HG03342 (cell line): ENCODE measurements at regions not wholly inside any gene's neighbourhood (a gene's known extent, or its start where the extent isn't known, plus 50 kb on each side); places are given as distances from the start of the nearest gene placed in this dataset.
"Not testable (repeated sequence)": the region's sequence is repeated elsewhere in the genome, so short reads cannot be mapped to it uniquely, and the experiment has no call there.

Experiments used
- ATAC-seq: cut with Tn5 transposase; IDR thresholded peaks from one replicate; pipeline ENCODE4 v1.9.1; 2021; ENCODE audit warnings: mild to moderate bottlenecking, moderate library complexity; ENCODE audit not compliant: unreplicated experiment

DNA sequence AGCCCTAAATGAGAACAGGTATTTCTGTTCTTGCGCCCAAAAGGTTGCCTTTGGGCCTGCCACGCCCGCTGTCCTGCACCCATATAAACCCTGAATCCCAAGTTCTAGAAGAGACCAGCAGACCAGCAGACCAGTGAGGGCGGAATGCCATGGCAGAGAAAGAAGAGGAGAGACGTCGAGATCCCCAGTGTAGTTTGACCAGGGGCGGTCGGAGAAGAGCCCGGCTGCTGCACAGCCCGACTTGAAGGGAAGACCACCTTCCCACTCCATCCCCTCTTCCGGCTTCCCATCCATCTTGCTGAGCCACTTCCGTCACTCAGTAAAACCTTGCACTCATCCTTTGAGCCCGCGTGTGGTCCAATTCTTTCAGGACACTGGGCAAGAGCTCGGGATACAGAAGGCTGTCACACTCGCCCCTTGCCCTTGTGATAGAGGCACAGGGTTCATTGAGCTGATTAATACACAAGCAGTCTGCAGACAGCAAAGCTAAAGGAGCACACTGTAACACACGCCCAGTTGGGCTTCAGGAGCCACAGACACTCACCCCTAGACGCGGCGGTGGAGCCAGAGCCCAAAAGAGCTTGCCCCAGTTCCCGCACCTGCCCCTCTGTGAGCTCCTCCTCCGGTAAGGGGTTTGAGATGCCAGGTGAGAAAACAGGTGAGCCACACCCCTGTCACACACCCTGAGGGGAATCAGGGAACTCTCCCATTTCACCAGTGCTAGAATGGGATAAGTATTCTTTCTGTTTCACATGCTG lies 230.8 kb downstream of the PCDH10 start:
- ATAC-seq = no peak

DNA sequence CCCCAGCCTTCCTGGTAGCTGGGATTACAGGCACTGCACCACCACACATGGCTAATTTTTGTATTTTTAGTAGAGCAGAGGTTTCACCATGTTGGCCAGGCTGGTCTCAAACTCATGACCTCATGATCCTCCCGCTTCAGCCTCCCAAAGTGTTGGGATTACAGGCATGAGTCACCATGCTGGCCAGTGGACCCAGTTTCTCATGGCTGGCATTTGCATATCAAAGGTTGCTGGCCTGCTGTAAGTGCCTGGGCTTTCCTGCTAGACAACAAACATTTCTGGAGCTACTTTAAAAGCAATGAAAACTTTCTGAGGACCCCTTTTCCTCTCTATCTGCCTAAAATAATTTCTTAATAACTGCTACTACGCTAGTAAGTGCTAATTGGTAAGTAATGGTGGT lies 228.2 kb downstream of the PCDH10 start:
- no peak for ATAC-seq

DNA sequence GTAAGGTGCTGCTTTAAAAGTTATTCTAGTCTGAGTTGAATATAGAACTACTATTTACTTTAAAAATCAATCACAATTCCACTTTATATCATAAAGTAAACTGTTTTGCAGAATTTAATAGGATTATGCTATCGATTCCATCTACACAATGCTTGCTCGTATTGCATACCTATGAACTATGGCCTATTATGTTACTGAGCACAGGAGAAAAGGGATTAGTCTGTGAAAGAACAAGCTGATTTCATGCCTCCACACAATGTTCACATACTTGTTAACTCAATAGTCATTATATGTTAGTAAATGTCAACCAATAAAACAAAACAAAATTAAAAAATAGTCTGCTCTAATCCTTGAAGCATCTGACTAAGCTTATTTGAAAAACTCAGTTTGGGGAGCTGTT lies 223.6 kb downstream of the PCDH10 start:
- no peak for ATAC-seq

- no peak for ATAC-seq
Measured at GRCh38 chr4:133355633-133356032, 206.5 kb downstream of the PCDH10 start.

GRCh38 chr4:133347409-133347808 lies 198.3 kb downstream of the PCDH10 start:
- ATAC-seq = no peak

DNA sequence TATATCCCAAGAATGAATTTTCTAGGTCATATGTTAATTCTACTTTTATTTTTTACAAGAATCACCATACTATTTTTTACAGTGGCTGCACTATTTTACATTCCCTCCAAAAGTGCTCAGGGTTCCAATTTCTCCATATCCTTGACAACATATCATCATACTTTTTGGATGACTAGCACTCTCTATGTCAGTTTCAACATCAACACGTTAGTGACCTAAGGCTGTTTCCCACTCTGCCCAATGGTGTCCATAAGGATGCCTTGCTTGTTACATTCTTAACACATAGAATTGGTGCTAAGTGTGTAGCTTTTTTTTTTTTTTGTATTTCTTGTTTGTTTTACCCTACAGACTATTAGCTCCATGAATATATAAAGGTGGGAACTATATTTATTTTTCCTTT lies 175.4 kb downstream of the PCDH10 start:
- no peak for ATAC-seq

GRCh38 chr4:133323670-133324069 lies 174.6 kb downstream of the PCDH10 start:
- no peak for ATAC-seq

- peak; percentile 91 for ATAC-seq
Measured at GRCh38 chr4:133320576-133321170, 171.6 kb downstream of the PCDH10 start.

DNA sequence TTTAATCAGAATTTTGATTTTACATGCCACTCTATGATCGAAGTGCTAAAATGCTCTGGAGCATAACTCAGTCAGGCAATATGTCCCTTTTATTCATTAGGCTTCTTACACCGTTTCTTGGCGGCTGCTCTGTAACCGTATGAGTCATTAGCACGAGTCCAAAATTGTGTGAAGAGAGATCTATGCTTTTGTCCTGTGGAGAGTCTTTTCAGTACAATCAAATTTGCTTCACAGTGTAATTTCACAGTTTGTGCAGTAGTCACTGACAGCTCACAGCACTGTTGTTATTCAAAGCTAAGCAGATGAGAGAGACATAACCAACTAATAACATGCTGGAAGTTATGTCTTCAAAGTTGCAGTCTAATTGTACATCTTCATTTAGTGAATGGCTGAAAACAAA lies 167.8 kb downstream of the PCDH10 start:
- no peak for ATAC-seq

GRCh38 chr4:133314991-133315390 lies 165.9 kb downstream of the PCDH10 start:
- no peak for ATAC-seq

- no peak for ATAC-seq
Measured at GRCh38 chr4:133287396-133287795, 138.3 kb downstream of the PCDH10 start.

DNA sequence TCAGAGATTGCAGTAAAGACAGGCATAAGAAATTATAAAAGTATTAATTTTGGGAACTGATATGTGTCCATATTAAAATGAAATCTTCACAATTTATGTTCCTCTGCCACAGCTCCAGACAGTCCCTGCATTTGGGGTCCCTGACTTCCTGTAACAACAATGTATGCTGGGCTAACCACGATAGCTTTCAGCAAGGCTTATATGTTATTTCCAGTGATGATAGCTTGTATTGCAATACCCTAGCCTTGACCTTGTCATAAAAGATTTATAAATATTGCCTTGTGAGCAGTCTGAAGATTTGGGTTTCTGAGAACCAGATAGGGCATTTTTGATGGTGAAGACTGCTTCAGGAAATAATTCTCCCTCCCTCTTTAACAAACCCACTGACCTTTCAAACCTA lies 129.5 kb downstream of the PCDH10 start:
- no peak for ATAC-seq

- ATAC-seq = not testable (repeated sequence)
Measured at GRCh38 chr4:133277940-133278339, 128.8 kb downstream of the PCDH10 start.

- ATAC-seq = no peak
Measured at GRCh38 chr4:133275246-133275645, 126.2 kb downstream of the PCDH10 start.

GRCh38 chr4:133273401-133273800 lies 124.3 kb downstream of the PCDH10 start:
- ATAC-seq = no peak

DNA sequence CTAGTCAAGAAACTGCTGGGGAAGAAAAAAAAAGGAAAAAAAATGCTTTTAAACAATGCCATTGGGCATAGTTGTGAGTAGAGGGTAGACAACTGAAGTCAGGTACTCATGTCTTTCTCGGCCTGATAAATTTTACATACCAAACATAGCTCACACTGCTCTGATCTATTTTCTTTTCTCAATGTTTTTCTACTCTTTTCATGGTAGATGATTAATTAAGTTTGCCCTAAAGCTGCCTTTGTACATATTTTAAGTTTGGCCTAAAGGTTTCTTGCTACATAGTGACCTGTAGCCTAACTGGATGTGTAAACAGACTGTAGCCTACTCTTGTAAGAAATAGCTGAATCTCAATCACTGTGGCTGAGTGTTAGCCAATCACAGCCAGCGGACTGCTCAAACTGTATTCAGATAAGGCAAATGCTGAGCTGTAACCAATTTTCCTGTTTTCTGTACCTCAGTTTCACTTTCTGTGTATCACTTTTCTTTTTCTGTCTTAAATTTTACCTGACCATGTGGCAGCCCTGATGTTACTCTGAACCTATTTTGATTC lies 121.0 kb downstream of the PCDH10 start:
- no peak for ATAC-seq

DNA sequence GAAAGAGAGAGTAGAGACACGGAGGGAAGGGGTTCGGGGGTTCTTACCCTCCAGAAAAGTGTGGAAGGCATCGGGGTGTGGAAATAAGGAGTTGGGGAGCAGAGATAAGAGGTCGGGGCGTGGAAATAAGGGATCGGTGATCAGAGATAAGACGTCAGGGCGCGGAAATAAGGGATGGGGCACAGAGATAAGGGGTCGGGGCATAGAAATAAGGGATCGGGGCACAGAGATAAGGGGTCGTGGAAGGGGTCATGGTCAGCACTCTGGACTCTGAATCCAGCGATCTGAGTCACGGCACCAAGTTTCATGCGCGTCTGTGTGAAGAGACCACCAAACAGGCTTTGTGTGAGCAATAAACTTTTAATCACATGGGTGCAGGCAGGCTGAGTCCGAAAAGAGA lies 119.1 kb downstream of the PCDH10 start:
- no peak for ATAC-seq

DNA sequence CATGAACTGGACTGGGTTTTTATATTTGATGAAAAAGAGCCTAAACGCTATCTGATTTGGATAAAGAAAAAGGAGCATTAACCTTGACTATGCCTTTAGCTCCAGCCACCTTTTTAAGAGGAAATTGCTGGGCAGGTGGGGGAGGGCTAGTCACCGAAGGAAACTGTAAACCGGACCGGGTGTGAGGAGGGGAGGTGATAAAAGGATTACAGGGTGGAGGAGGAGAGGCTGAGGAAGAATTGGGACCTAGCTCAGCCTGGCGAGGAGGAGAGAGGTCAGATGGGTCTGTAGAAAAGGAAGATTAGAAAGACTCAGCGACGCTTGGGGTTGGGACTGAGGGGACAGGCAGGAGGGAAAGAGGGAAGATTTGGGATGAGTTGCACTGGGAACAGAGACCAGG lies 118.4 kb downstream of the PCDH10 start:
- ATAC-seq = not testable (repeated sequence)

DNA sequence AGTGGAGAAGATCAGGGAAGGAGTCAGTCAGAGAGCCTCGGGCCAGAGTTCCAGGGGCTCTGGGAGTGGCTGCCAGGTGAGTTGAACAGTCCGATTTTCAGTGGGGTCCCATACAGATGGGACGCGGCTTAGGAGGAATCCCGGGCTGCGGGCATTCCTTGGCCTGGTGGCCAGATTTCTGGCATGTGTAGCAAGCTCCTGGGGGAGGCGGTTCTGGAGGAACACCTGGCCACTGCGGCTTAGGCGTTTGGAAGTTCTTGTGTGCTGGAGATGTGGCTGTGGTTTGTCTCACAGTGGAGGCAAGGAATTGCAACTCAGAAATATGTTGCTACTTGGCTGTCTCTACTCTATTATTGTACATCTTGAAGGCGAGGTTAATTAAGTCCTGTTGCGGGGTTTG lies 117.9 kb downstream of the PCDH10 start:
- not testable (repeated sequence) for ATAC-seq

DNA sequence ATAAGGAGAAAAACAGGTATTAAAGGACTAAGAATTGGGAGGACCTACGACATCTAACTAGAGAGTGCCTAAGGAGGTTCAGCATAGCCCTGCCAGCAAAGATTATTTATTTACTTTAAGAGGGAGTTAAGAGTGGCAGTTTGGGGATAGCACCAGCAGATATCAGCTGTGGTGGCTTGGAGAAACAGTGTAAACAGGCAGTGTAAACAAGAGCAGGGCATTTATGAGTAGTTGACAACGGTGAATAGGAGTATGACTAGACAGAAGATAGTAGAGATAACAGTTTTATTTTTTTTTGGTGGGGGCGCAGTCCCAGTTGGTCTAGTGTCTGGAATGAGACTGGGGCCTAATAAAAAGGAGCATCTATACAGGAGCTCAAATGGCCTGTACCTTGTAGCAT lies 115.2 kb downstream of the PCDH10 start:
- not testable (repeated sequence) for ATAC-seq

DNA sequence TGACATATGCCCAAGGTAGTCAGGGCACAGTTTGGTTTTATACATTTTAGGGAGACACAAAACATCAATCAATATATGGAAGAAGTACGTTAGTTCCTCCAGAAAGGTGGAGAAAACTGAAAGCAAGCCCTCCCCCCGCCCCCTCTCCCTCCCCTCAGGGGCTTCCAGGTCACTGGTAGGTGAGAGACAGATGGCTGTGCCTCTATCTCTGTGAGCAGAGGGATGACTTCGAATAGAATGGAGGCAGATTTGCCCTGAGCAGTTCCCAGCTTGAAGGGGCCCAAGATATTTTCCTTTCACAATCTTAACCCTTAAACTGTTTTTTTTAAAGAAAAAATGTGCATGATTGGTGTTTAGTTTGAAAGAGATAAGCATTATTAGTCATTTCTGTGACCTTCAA lies 114.0 kb downstream of the PCDH10 start:
- ATAC-seq = no peak

DNA sequence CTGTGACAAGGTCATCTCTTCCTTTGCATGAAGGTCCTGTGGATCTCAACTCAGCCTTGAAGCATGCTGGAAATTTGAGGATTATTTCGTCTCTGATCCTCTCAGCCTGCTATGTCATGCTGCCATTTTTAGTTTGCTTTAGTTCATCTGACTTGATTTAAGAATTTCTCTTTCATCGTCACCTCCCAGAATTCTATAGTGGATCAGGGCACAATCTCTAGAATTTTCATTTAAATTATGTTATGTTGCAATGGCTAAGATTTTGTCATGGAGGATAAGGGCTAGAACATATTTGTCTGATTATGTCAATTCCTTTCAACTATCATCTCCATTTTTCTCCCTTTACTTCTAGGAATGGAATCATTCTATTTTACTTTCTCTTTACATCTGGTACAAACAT lies 98.8 kb downstream of the PCDH10 start:
- no peak for ATAC-seq
